Mucosa of stomach (tissue), 1 donor: ENCODE measurements at regions not wholly inside any gene's neighbourhood (a gene's known extent, or its start where the extent isn't known, plus 50 kb on each side); places are given as distances from the start of the nearest gene placed in this dataset.
"Not testable (repeated sequence)": the region's sequence is repeated elsewhere in the genome, so short reads cannot be mapped to it uniquely, and the experiment has no call there.

Source experiments
- H3K27me3 ChIP-seq: one replicate; pipeline ENCODE4 v1.7.0; 2013; ENCODE audit warnings: mild to moderate bottlenecking, low read length; ENCODE audit not compliant: control insufficient read depth, insufficient read depth
- H3K36me3 ChIP-seq: one replicate; pipeline ENCODE4 v1.7.0; 2013; ENCODE audit warnings: low read length; ENCODE audit not compliant: control insufficient read depth, insufficient read depth
- H3K4me1 ChIP-seq: one replicate; pipeline ENCODE4 v1.7.0; 2013; ENCODE audit warnings: mild to moderate bottlenecking, low read length; ENCODE audit not compliant: control insufficient read depth, insufficient read depth
- H3K4me3 ChIP-seq: one replicate; pipeline ENCODE4 v1.7.0; 2013; ENCODE audit warnings: low read length
- H3K9ac ChIP-seq: one replicate; pipeline ENCODE4 v1.7.0; 2013; ENCODE audit warnings: mild to moderate bottlenecking, low read length, moderate library complexity
- H3K9me3 ChIP-seq: one replicate; pipeline ENCODE4 v1.7.0; 2013; ENCODE audit warnings: mild to moderate bottlenecking, low read length, moderate library complexity; ENCODE audit not compliant: control insufficient read depth
- donor health status: Pancreatic carcinoma.

GRCh38 chr6:104483225-104483834, 376.4 kb downstream of the HACE1 start:
- Histone ChIP-seq H3K36me3 (no peaks in the 10 kb centered on the region), H3K4me3 (no peak overlapping the region), H3K9ac (no peak overlapping the region), H3K4me1 (no peaks in the 10 kb centered on the region), H3K9me3 (no peaks in the 10 kb centered on the region), H3K27me3 (no peaks in the 10 kb centered on the region)

GRCh38 chr6:104477569-104477968, 382.1 kb downstream of the HACE1 start:
- Histone ChIP-seq H3K9ac (no peak overlapping the region), H3K27me3 (no peaks in the 10 kb centered on the region), H3K4me1 (no peaks in the 10 kb centered on the region), H3K36me3 (no peaks in the 10 kb centered on the region), H3K4me3 (no peak overlapping the region), H3K9me3 (no peaks in the 10 kb centered on the region)

- Histone ChIP-seq H3K4me3 (no peak overlapping the region), H3K9ac (no peak overlapping the region), H3K36me3 (no peaks in the 10 kb centered on the region), H3K27me3 (no peaks in the 10 kb centered on the region), H3K9me3 (no peaks in the 10 kb centered on the region), H3K4me1 (no peaks in the 10 kb centered on the region)
These were observed 386.7 kb downstream of the HACE1 start for GRCh38 chr6:104473021-104473429.

GRCh38 chr6:104472021-104472901, 387.5 kb downstream of the HACE1 start:
- Histone ChIP-seq H3K4me3 (no peak overlapping the region), H3K27me3 (no peaks in the 10 kb centered on the region), H3K4me1 (no peaks in the 10 kb centered on the region), H3K9ac (no peak overlapping the region), H3K9me3 (no peaks in the 10 kb centered on the region), H3K36me3 (no peaks in the 10 kb centered on the region)

- Histone ChIP-seq H3K9ac (no peak overlapping the region), H3K36me3 (no peaks in the 10 kb centered on the region), H3K4me3 (no peak overlapping the region), H3K27me3 (no peaks in the 10 kb centered on the region), H3K9me3 (no peaks in the 10 kb centered on the region), H3K4me1 (no peaks in the 10 kb centered on the region)
These were observed 393.4 kb downstream of the HACE1 start for GRCh38 chr6:104466306-104466705.

GRCh38 chr6:104462811-104463599, 396.7 kb downstream of the HACE1 start:
- H3K9ac ChIP-seq, result no peak overlapping the region
- H3K27me3 ChIP-seq, result no peaks in the 10 kb centered on the region
- no peak overlapping the region for H3K4me3 ChIP-seq
- H3K36me3 ChIP-seq, result no peaks in the 10 kb centered on the region
- H3K9me3 ChIP-seq, result no peaks in the 10 kb centered on the region
- no peaks in the 10 kb centered on the region for H3K4me1 ChIP-seq

- no peaks in the 10 kb centered on the region for H3K4me1 ChIP-seq
- no peak overlapping the region for H3K9ac ChIP-seq
- no peaks in the 10 kb centered on the region for H3K27me3 ChIP-seq
- no peaks in the 10 kb centered on the region for H3K9me3 ChIP-seq
- H3K4me3 ChIP-seq, result no peak overlapping the region
- H3K36me3 ChIP-seq, result no peaks in the 10 kb centered on the region
These were observed 398.8 kb downstream of the HACE1 start for GRCh38 chr6:104460738-104461483.

GRCh38 chr6:104459543-104459942, 400.2 kb downstream of the HACE1 start:
- H3K36me3 ChIP-seq, result no peaks in the 10 kb centered on the region
- H3K9ac ChIP-seq, result no peak overlapping the region
- H3K4me1 ChIP-seq, result no peaks in the 10 kb centered on the region
- no peaks in the 10 kb centered on the region for H3K27me3 ChIP-seq
- no peak overlapping the region for H3K4me3 ChIP-seq
- H3K9me3 ChIP-seq, result no peaks in the 10 kb centered on the region

GRCh38 chr6:104449918-104450317, 409.8 kb downstream of the HACE1 start:
- Histone ChIP-seq H3K9ac (no peak overlapping the region), H3K4me3 (no peak overlapping the region), H3K9me3 (no peaks in the 10 kb centered on the region), H3K36me3 (no peaks in the 10 kb centered on the region), H3K27me3 (no peaks in the 10 kb centered on the region), H3K4me1 (no peaks in the 10 kb centered on the region)

GRCh38 chr6:104446101-104447080, 413.3 kb downstream of the HACE1 start:
- H3K9me3 ChIP-seq, H3K27me3 ChIP-seq: not testable (repeated sequence)

GRCh38 chr6:104434519-104434918, 425.2 kb downstream of the HACE1 start:
- H3K27me3 ChIP-seq, result no peaks in the 10 kb centered on the region
- no peaks in the 10 kb centered on the region for H3K36me3 ChIP-seq
- H3K9ac ChIP-seq, result no peak overlapping the region
- no peak overlapping the region for H3K4me3 ChIP-seq
- no peaks in the 10 kb centered on the region for H3K4me1 ChIP-seq
- H3K9me3 ChIP-seq, result no peaks in the 10 kb centered on the region

More at GRCh38 chr6:104446101-104447080, 413.3 kb downstream of the HACE1 start:
- not testable (repeated sequence) for H3K36me3 ChIP-seq, H3K9ac ChIP-seq, H3K4me3 ChIP-seq, H3K4me1 ChIP-seq
